AG10803 (cell line): ENCODE measurements at regions not wholly inside any gene's neighbourhood (a gene's known extent, or its start where the extent isn't known, plus 50 kb on each side); places are given as distances from the start of the nearest gene placed in this dataset.
A peak's percentile ranks its signal among the peaks of the same experiment; 100 is the strongest.

Experiments used
- DNase-seq: peaks from one replicate; pipeline ENCODE4 v3.0.0; 2010; ENCODE audit warnings: low read depth
- H3K4me3 ChIP-seq: 2 replicates; pipeline ENCODE4 v1.5.1; 2011; ENCODE audit warnings: mild to moderate bottlenecking, low read length, control low read depth
- TF ChIP-seq, protein P1 (sequence below): conservative IDR thresholded peaks from 2 replicates; pipeline ENCODE4 v1.5.1; 2011; ENCODE audit warnings: mild to moderate bottlenecking, low read length, control low read depth, inconsistent platforms

DNA sequence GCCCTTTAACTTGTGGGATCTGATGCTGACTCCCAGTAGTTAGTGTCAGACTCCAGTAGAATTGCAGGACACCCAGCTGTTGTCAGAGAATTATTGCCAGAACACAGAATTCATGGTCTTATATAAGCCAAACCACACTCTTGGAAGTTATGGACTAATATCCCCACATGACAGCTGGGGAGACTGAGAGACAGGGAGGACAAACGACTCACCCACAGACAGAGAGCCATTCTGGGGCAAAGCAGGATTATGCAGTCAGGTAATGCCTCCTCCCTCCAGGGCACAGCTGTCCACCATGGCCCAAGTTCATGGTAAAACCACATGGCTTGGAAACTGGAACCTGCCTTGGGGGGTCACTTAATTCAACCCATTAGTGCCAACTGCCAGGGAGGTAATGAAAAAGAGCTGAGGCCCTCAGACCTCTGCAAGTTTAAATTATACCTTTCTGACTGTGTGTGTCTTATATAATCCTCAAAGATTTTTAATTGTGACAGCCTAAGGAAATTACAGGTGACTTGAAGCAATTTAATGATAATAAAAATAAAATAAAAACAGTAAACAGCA lies 299.5 kb downstream of the BUD13 start:
- TF ChIP-seq, protein P1, sequence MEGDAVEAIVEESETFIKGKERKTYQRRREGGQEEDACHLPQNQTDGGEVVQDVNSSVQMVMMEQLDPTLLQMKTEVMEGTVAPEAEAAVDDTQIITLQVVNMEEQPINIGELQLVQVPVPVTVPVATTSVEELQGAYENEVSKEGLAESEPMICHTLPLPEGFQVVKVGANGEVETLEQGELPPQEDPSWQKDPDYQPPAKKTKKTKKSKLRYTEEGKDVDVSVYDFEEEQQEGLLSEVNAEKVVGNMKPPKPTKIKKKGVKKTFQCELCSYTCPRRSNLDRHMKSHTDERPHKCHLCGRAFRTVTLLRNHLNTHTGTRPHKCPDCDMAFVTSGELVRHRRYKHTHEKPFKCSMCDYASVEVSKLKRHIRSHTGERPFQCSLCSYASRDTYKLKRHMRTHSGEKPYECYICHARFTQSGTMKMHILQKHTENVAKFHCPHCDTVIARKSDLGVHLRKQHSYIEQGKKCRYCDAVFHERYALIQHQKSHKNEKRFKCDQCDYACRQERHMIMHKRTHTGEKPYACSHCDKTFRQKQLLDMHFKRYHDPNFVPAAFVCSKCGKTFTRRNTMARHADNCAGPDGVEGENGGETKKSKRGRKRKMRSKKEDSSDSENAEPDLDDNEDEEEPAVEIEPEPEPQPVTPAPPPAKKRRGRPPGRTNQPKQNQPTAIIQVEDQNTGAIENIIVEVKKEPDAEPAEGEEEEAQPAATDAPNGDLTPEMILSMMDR: no peak
- DNase-seq: no peak
- no peak overlapping the region for H3K4me3 ChIP-seq

DNA sequence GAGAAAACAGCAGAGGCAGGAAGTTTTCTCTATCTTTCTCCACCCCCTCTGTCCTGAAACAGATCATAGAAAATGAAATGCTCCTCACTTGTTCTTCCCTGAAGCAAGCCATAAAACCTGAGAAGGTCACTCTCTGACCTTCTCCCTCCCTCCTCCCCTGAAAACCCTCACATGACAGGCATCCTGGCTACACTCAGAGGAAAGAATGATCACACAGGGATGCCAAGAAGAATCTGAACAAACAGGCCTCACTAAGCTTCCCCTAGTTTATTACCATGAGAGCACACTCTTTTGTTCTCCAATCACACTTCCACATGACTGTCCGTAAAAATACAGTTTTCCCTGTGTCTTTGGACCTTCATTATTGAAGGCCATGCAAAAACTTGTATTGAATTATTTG lies 300.1 kb downstream of the BUD13 start:
- no peak overlapping the region for H3K4me3 ChIP-seq
- TF ChIP-seq, protein P1: no peak
- DNase-seq: no peak

DNA sequence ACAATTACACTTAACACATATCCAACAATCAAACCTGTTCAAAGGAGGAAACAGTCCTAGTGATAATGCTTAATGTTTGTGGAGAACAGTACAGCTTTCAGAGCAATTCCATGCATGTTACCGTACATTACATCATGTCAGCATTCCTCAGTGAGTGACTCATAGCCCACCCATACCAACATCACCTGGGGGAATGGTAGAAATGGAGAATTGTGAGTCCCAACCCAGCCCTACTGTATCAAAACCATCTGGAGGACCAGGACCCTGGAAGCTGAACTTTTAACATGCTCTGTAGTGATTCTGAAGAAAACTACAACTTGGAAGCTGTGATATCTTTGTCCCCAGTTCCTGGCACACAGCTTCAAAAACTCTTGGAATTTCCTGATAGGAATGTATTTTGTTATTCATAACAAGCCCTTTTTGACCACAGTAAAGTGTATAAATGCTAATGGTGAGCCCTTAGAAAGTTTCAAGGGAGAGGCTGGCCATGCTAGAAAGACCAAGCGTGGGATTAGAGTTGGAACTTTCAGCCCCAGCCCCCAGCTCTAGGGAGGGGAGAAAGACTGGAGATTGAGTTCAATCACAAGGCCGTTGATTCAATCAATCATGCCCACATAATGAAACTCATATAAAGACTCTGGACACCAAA lies 301.1 kb downstream of the BUD13 start:
- TF ChIP-seq, protein P1: no peak
- DNase-seq: peak; percentile 64
- H3K4me3 ChIP-seq: no peak overlapping the region

DNA sequence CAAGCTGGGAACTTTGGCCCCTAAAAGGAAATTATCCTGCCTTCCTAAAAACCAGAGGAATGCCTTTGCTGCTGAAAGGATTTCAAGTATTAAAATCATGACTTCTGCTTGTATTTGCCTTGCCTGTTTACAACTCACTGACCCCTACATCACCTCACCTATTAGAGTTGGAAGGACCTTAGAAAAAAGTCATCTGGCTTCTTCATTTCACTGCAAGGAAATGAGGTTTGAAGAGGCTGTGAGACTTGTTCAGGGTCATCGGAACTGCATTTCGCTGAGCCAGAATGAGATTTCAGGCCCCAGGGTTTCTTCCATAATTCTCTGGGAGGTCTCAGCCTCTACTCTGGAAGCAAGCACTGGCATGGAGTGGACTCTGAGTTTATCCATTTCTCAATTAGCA lies 304.1 kb downstream of the BUD13 start:
- TF ChIP-seq, protein P1: no peak
- DNase-seq: no peak
- no peak overlapping the region for H3K4me3 ChIP-seq

DNA sequence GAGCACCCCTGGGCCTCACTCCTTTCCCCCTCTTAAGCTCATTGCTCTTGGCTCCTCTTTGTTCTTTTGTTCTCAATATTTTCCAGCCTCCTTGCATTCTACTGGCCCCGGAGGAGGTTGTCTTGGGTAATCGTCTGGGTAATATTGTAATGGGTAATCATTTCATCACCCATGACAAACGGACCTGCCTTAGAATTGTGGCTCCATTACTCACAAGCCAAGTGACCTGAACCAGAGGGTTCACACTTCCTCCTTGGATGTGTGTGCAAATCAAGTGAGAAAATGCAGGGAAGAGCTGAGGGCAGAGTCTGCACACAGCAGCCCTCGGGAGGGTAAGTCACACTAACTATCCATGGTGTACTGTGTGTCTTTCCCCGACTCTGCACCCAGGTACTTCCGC lies 305.0 kb downstream of the BUD13 start:
- no peak overlapping the region for H3K4me3 ChIP-seq
- peak; percentile 43 for DNase-seq
- TF ChIP-seq, protein P1: no peak

DNA sequence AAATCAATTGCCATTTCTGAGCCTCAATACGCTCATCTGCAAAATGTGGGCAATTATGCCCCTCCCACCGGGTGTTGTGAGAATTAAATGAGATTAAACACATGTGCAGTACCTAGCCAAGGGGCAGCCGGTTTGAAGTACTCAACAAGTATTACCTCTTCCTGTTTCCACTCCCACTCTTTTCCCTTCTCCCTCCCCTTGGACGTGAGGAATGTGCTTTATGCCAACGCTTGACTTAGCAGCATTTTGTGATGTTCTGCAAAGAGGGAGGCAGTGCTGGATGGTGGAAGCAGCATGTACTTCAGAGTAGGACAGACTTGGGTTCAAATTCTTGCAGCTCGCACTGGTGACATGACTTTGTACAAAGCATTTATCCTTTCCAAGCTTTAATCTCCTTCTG lies 306.0 kb downstream of the BUD13 start:
- TF ChIP-seq, protein P1: no peak
- no peak for DNase-seq
- H3K4me3 ChIP-seq: no peak overlapping the region

DNA sequence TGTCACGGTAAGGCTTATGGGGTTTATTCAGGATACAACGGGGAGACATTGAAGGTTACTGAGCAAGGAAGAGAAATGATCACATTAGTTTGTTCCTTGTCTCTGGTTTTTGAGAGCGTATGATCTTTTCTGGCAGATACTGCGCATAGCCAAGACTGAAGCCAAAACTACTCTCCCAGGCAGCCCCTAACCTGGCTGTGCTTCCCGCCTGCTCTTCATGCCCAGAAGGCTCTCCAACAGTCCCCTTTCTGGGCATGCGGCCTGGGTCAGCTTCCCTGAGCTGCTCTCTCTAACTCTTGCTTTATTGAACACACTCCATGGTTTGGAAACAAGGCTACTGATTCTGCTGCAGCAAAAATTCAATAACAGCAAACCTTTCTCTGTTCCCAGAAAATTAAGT lies 306.6 kb downstream of the BUD13 start:
- TF ChIP-seq, protein P1: no peak
- no peak overlapping the region for H3K4me3 ChIP-seq
- DNase-seq: no peak
